Caco-2 (cell line): ENCODE measurements at regions not wholly inside any gene's neighbourhood (a gene's known extent, or its start where the extent isn't known, plus 50 kb on each side); places are given as distances from the start of the nearest gene placed in this dataset.

Experiments
- BruUV-seq: library from RNA; stranded (reverse); fragments of 400-500 nt; replicated peaks from 2 replicates; lab custom pipeline; 2021; lab: Mats Ljungman, UMichigan
- CTCF ChIA-PET: fragments of 300-600 bp; sonication (Branson Sonifier 250); formaldehyde crosslinking; loops from one replicate; lab custom pipeline; 2022; ENCODE audit warnings: antibody characterized with exemption; lab: Charles Lee
- POLR2A ChIA-PET: fragments of 300-600 bp; sonication (Branson Sonifier 250); formaldehyde crosslinking; loops from one replicate; lab custom pipeline; 2022; ENCODE audit warnings: antibody characterized with exemption; lab: Charles Lee
- DNase-seq, 2 experiments: peaks; one replicate each; pipeline versions ENCODE4 v3.0.0 to v3.0.0-alpha.2; 2020 to 2022
- H3K27me3 ChIP-seq: replicated peaks from 2 replicates; pipeline ENCODE4 v1.6.0; 2011; ENCODE audit warnings: low read length; ENCODE audit not compliant: control insufficient read depth, insufficient read depth
- H3K36me3 ChIP-seq: 2 replicates; pipeline ENCODE4 v1.5.1; 2011; ENCODE audit warnings: low read length; ENCODE audit not compliant: control insufficient read depth, insufficient read depth
- H3K4me1 ChIP-seq: fragments of 250-450 bp; sonication (Bioruptor Pico); 2 replicates; pipeline ENCODE4 v1.5.1; 2020; ENCODE audit warnings: mild to moderate bottlenecking
- H3K4me3 ChIP-seq: 2 replicates; pipeline ENCODE4 v1.5.1; 2011; ENCODE audit warnings: low read depth, mild to moderate bottlenecking, control low read depth, low read length
- H3K9me3 ChIP-seq: fragments of 250-450 bp; sonication (Bioruptor Pico); 2 replicates; pipeline ENCODE4 v1.5.1; 2020; ENCODE audit warnings: mild to moderate bottlenecking, moderate library complexity
- H3K27ac Mint-ChIP-seq: one replicate; pipeline ENCODE4 v1.8.0; 2022; ENCODE audit warnings: mixed read lengths; ENCODE audit not compliant: unreplicated experiment
- H3K27me3 Mint-ChIP-seq: one replicate; pipeline ENCODE4 v1.8.0; 2022; ENCODE audit warnings: mixed read lengths; ENCODE audit not compliant: insufficient read depth, unreplicated experiment
- H3K36me3 Mint-ChIP-seq: one replicate; pipeline ENCODE4 v1.8.0; 2022; ENCODE audit warnings: mild to moderate bottlenecking, mixed read lengths; ENCODE audit not compliant: insufficient read depth, unreplicated experiment
- H3K4me1 Mint-ChIP-seq: one replicate; pipeline ENCODE4 v1.8.0; 2022; ENCODE audit warnings: low read depth, mixed read lengths; ENCODE audit not compliant: unreplicated experiment
- H3K4me3 Mint-ChIP-seq: one replicate; pipeline ENCODE4 v1.8.0; 2022; ENCODE audit warnings: mild to moderate bottlenecking, moderate library complexity, mixed read lengths; ENCODE audit not compliant: unreplicated experiment
- H3K9me3 Mint-ChIP-seq: one replicate; pipeline ENCODE4 v1.8.0; 2022; ENCODE audit warnings: mixed read lengths; ENCODE audit not compliant: unreplicated experiment
- intact Hi-C: fragments of 100-400 bp; cut with micrococcal nuclease; formaldehyde crosslinking; loops from one replicate; pipeline ENCODE4 v1.10.0; 2022; ENCODE audit not compliant: unreplicated experiment
- TF ChIP-seq, protein P1 (sequence below), 2 experiments: fragments of 200-600 bp in 1 of 2; IDR thresholded peaks; 1 replicate in 1 of 2; 2 replicates in 1 of 2; pipeline versions ENCODE4 v1.5.1 to v1.8.0; 2011 to 2022; ENCODE audit warnings: antibody characterized with exemption in 1 of 2, control low read depth in 1 of 2, inconsistent platforms in 1 of 2, low read depth in 1 of 2, low read length in 1 of 2, mild to moderate bottlenecking in 1 of 2, moderate library complexity in 1 of 2; ENCODE audit not compliant: insufficient read depth in 1 of 2, severe bottlenecking in 1 of 2, unreplicated experiment in 1 of 2

DNA sequence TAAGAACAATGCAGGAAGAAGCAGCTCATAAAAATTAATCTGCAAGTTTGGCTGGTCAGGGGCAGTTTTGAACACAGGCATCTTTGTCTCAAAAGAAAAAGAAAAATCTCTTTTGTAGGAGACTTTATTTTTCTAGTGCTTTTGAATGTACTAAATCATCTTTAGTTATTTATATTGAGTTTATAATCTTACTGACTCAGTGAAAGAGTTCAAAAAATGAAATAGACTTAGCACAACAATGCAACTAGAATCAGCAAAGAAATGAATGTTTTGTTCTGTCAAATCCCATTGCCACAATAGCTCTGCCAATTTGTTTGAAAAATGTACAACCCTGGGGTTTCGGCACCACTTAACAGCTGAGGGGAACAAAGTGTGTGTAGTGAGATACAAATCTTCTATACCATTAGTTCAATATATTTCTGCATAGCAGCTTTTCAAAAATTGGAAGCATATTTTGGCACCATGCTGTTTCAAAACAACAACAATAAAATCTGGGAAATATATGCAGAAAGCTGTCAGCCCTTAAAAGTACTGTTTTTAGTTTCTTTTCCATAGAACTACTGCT is 1969.1 kb downstream of the MRPL39 start:
- Mint-ChIP-seq H3K9me3 (no peaks in the 10 kb centered on the region), H3K4me3 (no peak overlapping the region), H3K27me3 (no peaks in the 10 kb centered on the region), H3K36me3 (no peaks in the 10 kb centered on the region), H3K4me1 (no peaks in the 10 kb centered on the region), H3K27ac (no peak overlapping the region)
- no peak overlapping the region for H3K4me3 ChIP-seq
- ChIA-PET CTCF (no interaction called here), POLR2A (no interaction called here)
- no peaks in the 10 kb centered on the region for H3K4me1 ChIP-seq
- H3K36me3 ChIP-seq, result no peaks in the 10 kb centered on the region
- intact Hi-C loops, result no loop called here
- TF ChIP-seq, protein P1, sequence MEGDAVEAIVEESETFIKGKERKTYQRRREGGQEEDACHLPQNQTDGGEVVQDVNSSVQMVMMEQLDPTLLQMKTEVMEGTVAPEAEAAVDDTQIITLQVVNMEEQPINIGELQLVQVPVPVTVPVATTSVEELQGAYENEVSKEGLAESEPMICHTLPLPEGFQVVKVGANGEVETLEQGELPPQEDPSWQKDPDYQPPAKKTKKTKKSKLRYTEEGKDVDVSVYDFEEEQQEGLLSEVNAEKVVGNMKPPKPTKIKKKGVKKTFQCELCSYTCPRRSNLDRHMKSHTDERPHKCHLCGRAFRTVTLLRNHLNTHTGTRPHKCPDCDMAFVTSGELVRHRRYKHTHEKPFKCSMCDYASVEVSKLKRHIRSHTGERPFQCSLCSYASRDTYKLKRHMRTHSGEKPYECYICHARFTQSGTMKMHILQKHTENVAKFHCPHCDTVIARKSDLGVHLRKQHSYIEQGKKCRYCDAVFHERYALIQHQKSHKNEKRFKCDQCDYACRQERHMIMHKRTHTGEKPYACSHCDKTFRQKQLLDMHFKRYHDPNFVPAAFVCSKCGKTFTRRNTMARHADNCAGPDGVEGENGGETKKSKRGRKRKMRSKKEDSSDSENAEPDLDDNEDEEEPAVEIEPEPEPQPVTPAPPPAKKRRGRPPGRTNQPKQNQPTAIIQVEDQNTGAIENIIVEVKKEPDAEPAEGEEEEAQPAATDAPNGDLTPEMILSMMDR (IDR thresholded peaks at IDR 0.05; ENCODE audit: insufficient read depth in 1 of 2, low read depth in 1 of 2, low read length in 1 of 2, severe bottlenecking in 1 of 2, unreplicated experiment in 1 of 2), result no peak
- DNase-seq, result no peak
- H3K27me3 ChIP-seq, result no peaks in the 10 kb centered on the region
- H3K9me3 ChIP-seq, result no peaks in the 10 kb centered on the region
- no TSS peak for BruUV-seq

DNA sequence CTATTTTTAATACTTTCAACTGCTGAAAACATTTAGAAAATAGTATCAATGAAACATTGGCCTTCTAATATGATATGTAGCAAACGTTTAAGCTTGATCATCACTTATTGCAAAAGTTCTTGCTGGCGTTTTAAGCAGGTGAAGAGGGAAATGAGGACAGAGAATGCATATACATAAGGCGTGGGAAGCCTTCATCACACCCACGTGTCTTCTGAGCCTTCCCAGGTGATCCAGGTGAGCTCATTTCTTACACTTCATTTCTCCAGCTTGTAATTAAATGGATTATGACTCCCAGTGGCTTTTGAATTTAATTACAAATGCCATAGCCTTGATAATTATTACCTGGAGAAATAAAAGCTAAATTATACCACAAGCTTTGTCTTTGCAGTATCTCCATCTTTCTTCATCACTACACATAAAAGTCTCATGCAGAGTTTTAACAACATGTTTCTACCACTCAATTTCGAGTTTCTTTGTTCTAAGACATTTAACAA is 1973.8 kb downstream of the MRPL39 start:
- no TSS peak for BruUV-seq
- H3K4me3 Mint-ChIP-seq, result no peak overlapping the region
- TF ChIP-seq, protein P1 (IDR thresholded peaks at IDR 0.05; ENCODE audit: insufficient read depth in 1 of 2, low read depth in 1 of 2, low read length in 1 of 2, severe bottlenecking in 1 of 2, unreplicated experiment in 1 of 2), result no peak

DNA sequence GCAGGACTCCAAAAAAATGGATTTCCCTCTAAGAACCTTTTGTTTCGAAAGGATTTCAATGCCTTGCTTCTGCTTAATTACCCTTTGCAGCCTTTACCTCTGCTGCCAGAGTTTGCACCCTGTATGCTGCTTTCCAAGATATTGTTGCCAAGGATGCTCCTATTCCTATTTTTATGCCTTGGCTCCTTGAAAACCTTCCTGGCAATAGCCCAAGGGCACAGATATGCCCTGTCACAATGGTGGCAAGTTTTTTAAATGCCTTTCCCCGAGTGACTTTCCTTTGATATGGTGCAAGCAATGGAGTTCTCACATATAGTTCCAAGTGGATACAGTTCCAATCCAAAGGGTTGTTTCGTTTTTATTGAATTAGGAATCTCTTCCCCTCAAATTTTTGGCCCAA is 1983.0 kb downstream of the MRPL39 start:
- H3K9me3 ChIP-seq, result no peaks in the 10 kb centered on the region

More for the DNA sequence above, 1973.8 kb downstream of the MRPL39 start:
- Histone ChIP-seq H3K9me3 (no peaks in the 10 kb centered on the region), H3K4me3 (no peak overlapping the region), H3K4me1 (no peaks in the 10 kb centered on the region), H3K36me3 (no peaks in the 10 kb centered on the region), H3K27me3 (no peaks in the 10 kb centered on the region)
- no peak for DNase-seq
- H3K36me3 Mint-ChIP-seq, result no peaks in the 10 kb centered on the region
- no peaks in the 10 kb centered on the region for H3K9me3 Mint-ChIP-seq
- ChIA-PET CTCF (no interaction called here), POLR2A (no interaction called here)
- no peak overlapping the region for H3K27ac Mint-ChIP-seq
- H3K4me1 Mint-ChIP-seq, result no peaks in the 10 kb centered on the region
- intact Hi-C loops, result no loop called here
- H3K27me3 Mint-ChIP-seq, result no peaks in the 10 kb centered on the region

More for the DNA sequence above, 1983.0 kb downstream of the MRPL39 start:
- no peaks in the 10 kb centered on the region for H3K27me3 ChIP-seq
- H3K4me1 ChIP-seq, result no peaks in the 10 kb centered on the region
- Mint-ChIP-seq H3K36me3 (no peaks in the 10 kb centered on the region), H3K4me1 (no peaks in the 10 kb centered on the region), H3K27ac (no peak overlapping the region), H3K4me3 (no peak overlapping the region), H3K9me3 (no peaks in the 10 kb centered on the region), H3K27me3 (no peaks in the 10 kb centered on the region)
- DNase-seq, result no peak
- no TSS peak for BruUV-seq
- TF ChIP-seq, protein P1 (IDR thresholded peaks at IDR 0.05; ENCODE audit: insufficient read depth in 1 of 2, low read depth in 1 of 2, low read length in 1 of 2, severe bottlenecking in 1 of 2, unreplicated experiment in 1 of 2), result no peak
- H3K4me3 ChIP-seq, result no peak overlapping the region
- CTCF ChIA-PET, result no interaction called here
- no peaks in the 10 kb centered on the region for H3K36me3 ChIP-seq
- intact Hi-C loops, result no loop called here
- POLR2A ChIA-PET, result no interaction called here
